HG02870 (cell line): ENCODE measurements at regions not wholly inside any gene's neighbourhood (a gene's known extent, or its start where the extent isn't known, plus 50 kb on each side); places are given as distances from the start of the nearest gene placed in this dataset.
A peak's percentile ranks its signal among the peaks of the same experiment; 100 is the strongest.

Experiments used
- ATAC-seq: cut with Tn5 transposase; IDR thresholded peaks from one replicate; pipeline ENCODE4 v1.9.1; 2021; ENCODE audit warnings: mild to moderate bottlenecking, moderate library complexity; ENCODE audit not compliant: unreplicated experiment

GRCh38 chr5:82855893-82856550 is 221.2 kb downstream of the TMEM167A start:
- ATAC-seq = no peak

DNA sequence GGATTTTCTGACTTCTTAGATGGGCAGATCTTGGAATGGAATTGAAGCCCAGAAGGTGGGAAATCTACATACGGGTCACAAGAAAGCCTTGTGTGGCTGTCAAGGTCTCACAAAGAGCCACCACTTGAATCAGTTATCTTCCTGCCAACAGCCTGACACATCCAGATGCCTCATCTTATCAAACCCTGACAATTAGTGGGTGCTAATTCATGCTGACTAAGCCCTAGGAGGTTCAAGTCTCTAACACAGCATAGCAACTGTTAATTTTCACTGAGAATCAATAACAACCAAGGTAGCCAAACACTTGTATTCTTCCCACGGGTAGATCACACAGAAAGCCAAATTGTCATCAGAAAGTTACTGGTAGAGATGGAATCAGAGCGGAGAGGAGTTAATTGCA is 222.2 kb downstream of the TMEM167A start:
- no peak for ATAC-seq

DNA sequence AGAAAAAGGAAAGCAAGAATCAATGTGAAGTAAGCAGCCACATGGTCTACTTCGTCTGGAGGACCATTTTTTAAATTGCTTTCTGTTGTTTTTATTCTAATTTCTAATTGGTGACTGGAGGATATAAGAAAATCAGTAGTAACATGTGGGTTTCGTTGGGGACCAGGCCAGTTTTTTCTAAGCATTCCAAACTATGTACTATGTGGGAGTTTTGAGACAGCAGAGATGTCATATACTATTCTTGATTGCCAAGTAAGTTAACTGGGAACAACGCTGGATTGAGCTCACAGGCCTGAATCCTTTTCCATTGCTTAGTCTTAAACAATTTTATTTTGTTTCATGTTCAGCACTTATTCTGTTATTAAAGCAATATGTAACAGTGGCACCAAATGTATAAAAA is 225.7 kb downstream of the TMEM167A start:
- ATAC-seq = no peak

DNA sequence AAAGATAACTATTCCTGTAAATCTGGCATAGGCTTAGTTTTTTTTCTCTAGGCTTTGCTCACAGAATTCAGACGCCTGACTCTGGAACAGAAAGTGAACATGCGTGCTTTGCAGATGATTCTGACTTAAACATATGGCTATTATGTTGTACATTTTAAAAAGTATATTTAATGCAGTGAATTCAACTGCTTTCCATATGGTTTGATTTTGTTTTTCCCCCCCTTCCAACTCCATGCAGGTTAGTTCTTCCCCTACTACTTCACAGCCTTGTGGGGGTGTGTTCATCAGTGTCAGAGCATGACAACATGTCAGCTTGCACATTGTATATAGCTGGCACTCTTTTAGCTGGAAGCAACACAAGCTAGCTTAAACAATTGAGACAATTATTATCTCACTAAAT is 226.8 kb downstream of the TMEM167A start:
- no peak for ATAC-seq

DNA sequence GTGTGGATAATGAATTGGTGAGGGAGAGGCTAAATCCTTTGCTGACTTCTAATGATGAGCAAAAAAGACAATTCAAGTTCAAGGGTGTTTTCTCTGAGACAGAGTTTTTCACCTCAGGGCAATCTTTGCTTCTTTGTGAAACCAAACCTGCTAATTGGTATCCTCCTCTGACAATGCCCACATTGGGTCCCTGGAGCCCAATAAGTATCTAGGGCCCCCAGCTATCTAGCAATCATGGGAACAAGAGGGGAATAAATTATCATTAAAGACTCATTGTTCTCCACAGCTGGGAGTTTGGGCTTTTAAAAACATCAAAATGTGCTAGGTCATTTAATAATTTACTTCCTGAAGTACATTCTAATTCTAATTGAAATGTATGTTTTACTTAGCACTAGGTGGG is 227.3 kb downstream of the TMEM167A start:
- ATAC-seq = no peak

DNA sequence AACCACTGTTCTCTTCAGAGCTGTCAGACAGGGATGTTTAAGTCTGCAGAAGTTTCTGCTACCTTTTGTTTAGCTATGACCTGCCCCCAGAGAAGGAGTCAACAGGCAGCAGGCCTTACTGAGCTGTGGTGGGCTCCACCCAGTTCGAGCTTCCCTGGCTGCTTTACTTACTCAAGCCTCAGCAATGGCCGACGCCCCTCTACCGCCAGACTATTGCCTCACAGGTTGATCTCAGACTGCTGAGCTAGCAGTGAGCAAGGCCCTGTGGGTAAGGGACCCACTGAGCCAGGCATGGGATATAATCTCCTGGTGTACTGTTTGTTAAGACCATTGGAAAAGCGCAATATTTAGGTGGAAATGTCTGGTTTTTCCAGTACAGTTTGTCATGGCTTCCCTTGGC is 229.6 kb downstream of the TMEM167A start:
- no peak for ATAC-seq

DNA sequence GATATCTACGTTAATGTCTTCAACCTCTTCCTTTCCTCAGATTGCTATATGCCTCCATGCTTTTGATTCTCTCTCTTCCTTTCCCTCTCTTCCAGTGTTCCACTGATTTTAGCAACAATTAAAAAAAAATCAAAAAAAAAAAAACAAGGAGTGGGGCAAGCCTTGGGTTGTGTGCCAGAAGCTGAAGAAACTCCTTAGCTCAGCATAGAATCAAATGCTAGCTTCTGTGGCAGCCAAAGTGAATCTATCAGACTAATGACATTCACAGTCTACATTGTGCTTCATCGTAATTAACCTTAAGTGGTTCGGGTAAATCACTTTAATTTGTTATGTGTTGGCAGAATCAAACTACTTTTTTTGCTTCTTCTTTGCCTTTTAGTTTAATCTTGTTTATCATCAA is 237.3 kb downstream of the TMEM167A start:
- no peak for ATAC-seq

GRCh38 chr5:82835488-82835887 is 241.7 kb downstream of the TMEM167A start:
- no peak for ATAC-seq

GRCh38 chr5:82834151-82834550 is 243.0 kb downstream of the TMEM167A start:
- no peak for ATAC-seq

- peak; percentile 47 for ATAC-seq
Measured at GRCh38 chr5:82833277-82833676, 243.9 kb downstream of the TMEM167A start.

GRCh38 chr5:82832445-82832844 is 244.7 kb downstream of the TMEM167A start:
- no peak for ATAC-seq

DNA sequence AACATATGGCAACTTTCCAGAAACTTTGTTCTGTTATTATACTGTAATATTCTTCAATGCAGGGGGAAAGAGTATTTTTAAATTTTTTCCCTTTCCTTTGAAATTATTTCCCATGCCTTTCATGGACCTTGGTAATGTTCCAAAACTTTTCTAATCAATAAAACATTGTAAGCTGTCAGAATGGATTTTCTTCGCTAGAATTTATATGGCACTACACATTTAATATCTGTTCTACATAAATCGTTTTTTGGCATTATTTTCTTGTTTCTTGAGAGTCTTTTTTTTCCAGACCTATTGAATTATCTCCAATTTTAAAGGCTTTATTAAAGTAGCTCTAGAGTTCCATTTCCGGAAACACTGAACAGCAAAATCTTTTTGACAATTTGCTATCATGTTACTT is 249.0 kb downstream of the TMEM167A start:
- no peak for ATAC-seq

GRCh38 chr5:82827651-82828050 is 249.5 kb downstream of the TMEM167A start:
- ATAC-seq = no peak

- ATAC-seq = no peak
Measured at GRCh38 chr5:82822634-82822927, 254.6 kb downstream of the TMEM167A start.

DNA sequence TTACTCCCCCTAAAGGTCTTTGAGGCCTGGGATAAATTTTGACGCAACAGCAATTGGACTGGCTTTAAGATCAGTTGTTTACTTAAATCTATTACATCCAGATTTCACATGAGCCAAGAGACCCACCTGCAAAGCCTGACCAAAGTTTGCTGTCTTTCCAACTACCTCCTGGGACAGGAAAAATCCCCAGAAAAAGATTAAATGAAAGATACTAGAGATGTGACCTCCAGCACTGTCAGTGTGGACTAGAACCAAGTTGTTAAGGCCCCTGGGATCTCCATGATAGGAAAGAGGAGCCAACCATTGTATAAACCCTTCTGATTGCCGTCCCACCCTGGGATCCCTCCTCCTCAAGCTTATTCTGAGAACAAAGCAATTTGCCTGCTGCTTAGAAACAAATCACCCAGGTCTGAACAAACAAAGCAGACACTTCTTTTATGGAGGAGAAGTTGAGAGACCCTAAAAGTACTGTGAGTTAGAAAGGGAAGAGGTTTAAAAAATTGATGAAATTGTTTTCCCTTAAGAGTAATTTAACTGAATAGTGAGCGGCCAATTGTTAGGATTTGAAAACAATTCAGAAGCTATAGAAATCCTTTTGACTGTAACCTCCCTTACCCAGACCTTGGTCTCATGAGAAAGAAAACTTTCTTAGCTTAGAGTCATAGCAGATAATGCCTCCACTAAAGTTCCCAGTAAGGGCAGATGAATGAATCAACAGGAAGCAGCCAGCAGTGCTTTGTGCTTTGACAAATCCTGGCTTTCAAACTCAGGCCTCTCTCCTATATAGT is 255.2 kb downstream of the TMEM167A start:
- no peak for ATAC-seq

DNA sequence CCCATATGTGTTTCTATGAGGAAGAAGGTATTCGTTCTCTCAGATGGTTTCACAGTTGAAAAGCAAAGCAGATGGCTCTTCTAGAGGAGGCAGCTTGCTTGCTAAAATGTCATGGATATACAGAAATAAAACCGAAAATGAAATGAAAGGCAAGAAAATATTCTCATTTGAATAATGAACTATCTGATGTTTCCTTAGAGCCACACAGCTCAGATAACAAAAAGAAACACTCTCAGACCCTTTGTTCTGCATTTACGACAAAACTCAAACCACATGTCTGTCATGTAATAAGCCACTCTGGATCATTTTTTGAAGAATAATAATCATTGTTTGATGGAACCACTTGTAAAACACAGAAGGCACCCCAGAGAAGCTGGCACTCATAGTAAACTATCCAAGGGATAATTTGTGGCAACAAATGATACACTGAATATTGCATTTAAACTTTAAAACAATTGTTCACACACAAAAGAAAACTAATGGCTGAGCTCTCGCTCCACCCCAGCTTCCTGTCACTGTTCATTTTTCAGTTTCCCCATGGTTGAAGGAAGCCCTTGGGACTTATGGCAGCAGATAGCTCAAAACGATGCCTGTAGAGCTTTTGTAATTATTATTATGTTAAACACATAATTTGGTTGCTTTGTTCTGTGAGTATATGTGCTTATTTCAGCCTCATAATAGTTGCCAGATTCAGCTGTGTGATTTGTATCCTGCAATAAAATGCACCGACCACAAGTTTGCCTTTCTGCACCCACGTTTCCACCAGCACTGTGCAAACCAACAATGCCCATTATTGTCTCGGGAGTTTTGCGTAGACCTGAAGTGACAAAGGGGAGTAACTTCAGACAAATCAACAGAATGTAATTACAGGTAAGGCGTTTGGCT is 256.0 kb downstream of the TMEM167A start:
- peak; percentile 69 for ATAC-seq

- no peak for ATAC-seq
Measured at GRCh38 chr5:82820188-82820587, 257.0 kb downstream of the TMEM167A start.

DNA sequence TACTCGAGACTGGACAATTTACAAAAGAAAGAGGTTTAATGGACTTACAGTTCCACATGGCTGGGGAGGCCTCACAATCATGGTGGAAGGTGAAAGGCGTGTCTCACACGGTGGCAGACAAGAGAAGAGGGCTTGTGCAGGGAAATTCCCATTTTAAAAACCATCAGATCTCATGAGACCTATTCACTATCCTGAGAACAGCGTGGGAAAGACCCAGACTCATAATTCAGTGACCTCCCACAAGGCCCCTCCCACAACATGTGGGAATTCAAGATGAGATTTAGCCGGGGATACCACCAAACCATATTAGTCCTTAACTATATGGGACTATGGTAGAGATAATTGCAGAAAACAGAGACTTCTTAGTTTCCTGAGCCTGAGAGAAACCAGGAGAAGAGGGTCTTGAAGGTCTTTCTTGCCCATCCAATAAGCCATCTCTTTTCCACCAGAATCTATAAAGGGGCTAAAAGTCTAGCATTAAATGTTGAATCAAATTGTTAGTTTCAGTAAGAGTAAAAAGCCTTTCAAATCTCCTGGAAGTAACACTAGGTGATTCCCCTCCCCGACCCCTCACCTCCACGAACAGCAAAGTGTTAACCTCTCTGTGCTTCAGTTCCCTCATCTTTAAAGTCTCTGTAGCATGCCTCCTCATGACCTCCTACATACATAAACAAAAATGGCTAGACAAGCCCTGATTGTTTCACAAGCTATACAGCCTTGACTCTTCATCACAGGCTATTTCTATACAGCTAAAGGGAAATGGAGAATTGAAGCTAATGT is 259.1 kb downstream of the TMEM167A start:
- ATAC-seq = no peak

DNA sequence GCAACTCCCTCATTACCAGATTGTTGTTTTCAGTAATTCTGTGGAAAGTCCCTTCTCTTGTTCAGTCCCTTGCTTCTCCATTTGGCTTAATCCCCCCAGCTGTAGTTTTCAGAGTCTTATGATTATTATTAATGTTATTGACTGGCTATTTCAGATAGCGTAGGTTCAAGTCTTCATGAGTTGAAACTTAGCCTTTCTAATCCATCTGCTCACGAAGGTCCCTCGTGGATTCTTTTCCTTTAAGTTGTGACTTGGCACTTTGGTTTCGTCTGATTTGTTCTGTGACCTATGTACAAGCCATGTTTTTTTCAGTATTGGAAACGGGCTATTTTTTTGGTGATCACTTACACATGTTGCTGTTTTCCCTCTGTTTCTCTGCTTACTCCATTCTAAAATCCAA is 260.3 kb downstream of the TMEM167A start:
- ATAC-seq = no peak

- no peak for ATAC-seq
Measured at GRCh38 chr5:82815871-82816270, 261.3 kb downstream of the TMEM167A start.

GRCh38 chr5:82813861-82814260 is 263.3 kb downstream of the TMEM167A start:
- ATAC-seq = no peak
